DOHH2 (cell line): ENCODE measurements at regions not wholly inside any gene's neighbourhood (a gene's known extent, or its start where the extent isn't known, plus 50 kb on each side); places are given as distances from the start of the nearest gene placed in this dataset.

ENCODE experiments used
- H3F3A ChIP-seq: fragments of 200-600 bp; sonication (generic), shearing (Covaris generic); 2 replicates; pipeline ENCODE4 v1.6.0; 2016; ENCODE audit warnings: antibody characterized with exemption, mild to moderate bottlenecking; ENCODE audit not compliant: control insufficient read depth, insufficient read depth
- H3K27ac ChIP-seq: fragments of 200-600 bp; sonication (generic); 2 replicates; pipeline ENCODE4 v1.5.1; 2014; ENCODE audit warnings: low read depth, mild to moderate bottlenecking, low read length, moderate library complexity
- H3K27me3 ChIP-seq: fragments of 200-600 bp; sonication (generic); 2 replicates; pipeline ENCODE4 v1.6.1; 2014; ENCODE audit warnings: mild to moderate bottlenecking, low read length, mixed read lengths; ENCODE audit not compliant: control insufficient read depth
- H3K36me3 ChIP-seq: fragments of 200-600 bp; sonication (generic); 2 replicates; pipeline ENCODE4 v1.6.1; 2014; ENCODE audit warnings: mild to moderate bottlenecking, low read length, moderate library complexity, mixed read lengths; ENCODE audit not compliant: control insufficient read depth
- H3K4me1 ChIP-seq: fragments of 200-600 bp; sonication (generic); 2 replicates; pipeline ENCODE4 v1.6.1; 2014; ENCODE audit warnings: mild to moderate bottlenecking, low read length, mixed read lengths; ENCODE audit not compliant: control insufficient read depth
- H3K4me2 ChIP-seq: fragments of 200-600 bp; sonication (generic); 2 replicates; pipeline ENCODE4 v1.6.0; 2014; ENCODE audit warnings: mild to moderate bottlenecking, low read length, moderate library complexity
- H3K4me3 ChIP-seq: fragments of 200-600 bp; sonication (generic); 2 replicates; pipeline ENCODE4 v1.5.1; 2014; ENCODE audit warnings: mild to moderate bottlenecking, low read length, mixed read lengths
- H3K79me2 ChIP-seq: fragments of 200-600 bp; sonication (generic); 2 replicates; pipeline ENCODE4 v1.6.1; 2014; ENCODE audit warnings: mild to moderate bottlenecking, low read length, mixed read lengths; ENCODE audit not compliant: control insufficient read depth
- H3K9me2 ChIP-seq: fragments of 200-600 bp; sonication (generic); replicated peaks from 2 replicates; pipeline ENCODE4 v1.6.1; 2014; ENCODE audit warnings: mild to moderate bottlenecking, low read length, mixed read lengths; ENCODE audit not compliant: control insufficient read depth
- H3K9me3 ChIP-seq: fragments of 200-600 bp; sonication (generic); 2 replicates; pipeline ENCODE4 v1.6.1; 2014; ENCODE audit warnings: antibody characterized with exemption, low read length, mixed read lengths; ENCODE audit not compliant: control insufficient read depth, insufficient read depth
- H4K20me1 ChIP-seq: fragments of 200-600 bp; sonication (generic); 2 replicates; pipeline ENCODE4 v1.6.0; 2014; ENCODE audit warnings: low read depth, mild to moderate bottlenecking, antibody characterized with exemption, low read length, moderate library complexity; ENCODE audit not compliant: control insufficient read depth, insufficient read depth
- CTCF ChIP-seq: fragments of 200-600 bp; sonication (generic); IDR thresholded peaks from one replicate; pipeline ENCODE4 v1.5.1; 2014; ENCODE audit warnings: antibody characterized with exemption, mild to moderate bottlenecking, low read depth, low read length; ENCODE audit not compliant: poor library complexity, severe bottlenecking
- EZH2phosphoT487 ChIP-seq: fragments of 200-600 bp; sonication (generic); IDR thresholded peaks from 2 replicates; pipeline ENCODE4 v1.6.1; 2017; ENCODE audit warnings: borderline replicate concordance, mild to moderate bottlenecking, antibody characterized with exemption, low read length, moderate library complexity, mixed read lengths

GRCh38 chr20:41848180-41848579 lies 230.0 kb upstream of the CHD6 start:
- no peaks in the 10 kb centered on the region for H3K9me2 ChIP-seq
- no peaks in the 10 kb centered on the region for H3K4me1 ChIP-seq
- H3K4me3 ChIP-seq = no peak overlapping the region
- no peaks in the 10 kb centered on the region for H4K20me1 ChIP-seq
- H3K4me2 ChIP-seq = no peak overlapping the region
- H3K79me2 ChIP-seq = no peaks in the 10 kb centered on the region
- no peaks in the 10 kb centered on the region for H3K36me3 ChIP-seq
- no peaks in the 10 kb centered on the region for H3F3A ChIP-seq
- no peak overlapping the region for H3K27ac ChIP-seq
- TF ChIP-seq EZH2phosphoT487 (no peak), CTCF (no peak)
- no peaks in the 10 kb centered on the region; the same call in 1 of the 2 replicates for H3K9me3 ChIP-seq
- H3K27me3 ChIP-seq = no peaks in the 10 kb centered on the region

DNA sequence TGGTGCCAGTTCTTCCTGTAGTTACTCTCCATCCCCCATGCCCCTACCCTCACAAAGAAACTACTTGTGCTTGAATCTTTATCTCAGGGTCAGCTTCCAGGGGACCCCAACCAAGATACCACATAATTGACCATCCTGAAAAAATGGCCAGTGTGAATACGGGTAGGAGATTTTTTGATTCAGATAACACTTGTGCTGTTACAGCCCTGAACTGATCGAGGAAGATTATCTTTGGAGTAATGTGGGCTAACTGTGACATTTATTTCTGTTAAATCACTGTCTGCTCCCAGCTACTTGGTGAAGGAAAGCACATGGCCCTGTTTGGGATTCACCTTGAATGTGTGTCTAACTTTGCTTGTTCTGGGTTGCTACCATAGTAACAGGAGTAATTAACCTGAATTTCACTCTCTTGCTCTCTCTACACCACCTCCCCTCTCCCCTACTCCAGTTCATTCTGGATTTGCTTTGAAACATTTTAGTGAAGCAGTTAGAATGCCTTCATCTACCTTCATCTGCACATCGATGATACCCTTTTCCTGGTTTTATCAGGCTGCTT lies 219.6 kb upstream of the CHD6 start:
- Histone ChIP-seq H3K27ac (no peak overlapping the region), H3K9me3 (no peaks in the 10 kb centered on the region), H3F3A (no peaks in the 10 kb centered on the region), H3K9me2 (no peaks in the 10 kb centered on the region), H3K27me3 (peaks cover 5% of the 10 kb centered on the region; the same call in 1 of the 2 replicates), H3K4me2 (no peak overlapping the region), H3K4me1 (no peaks in the 10 kb centered on the region), H4K20me1 (no peaks in the 10 kb centered on the region), H3K36me3 (no peaks in the 10 kb centered on the region), H3K79me2 (no peaks in the 10 kb centered on the region), H3K4me3 (no peak overlapping the region)
- no peak for TF ChIP-seq CTCF
- TF ChIP-seq EZH2phosphoT487 = no peak

GRCh38 chr20:41833739-41834138 lies 215.6 kb upstream of the CHD6 start:
- no peaks in the 10 kb centered on the region for H3K9me2 ChIP-seq
- no peak overlapping the region for H3K4me2 ChIP-seq
- no peaks in the 10 kb centered on the region for H3K36me3 ChIP-seq
- no peaks in the 10 kb centered on the region for H4K20me1 ChIP-seq
- peaks cover 5% of the 10 kb centered on the region; the same call in 1 of the 2 replicates for H3K27me3 ChIP-seq
- H3K79me2 ChIP-seq = no peaks in the 10 kb centered on the region
- no peaks in the 10 kb centered on the region for H3F3A ChIP-seq
- peaks cover 5% of the 10 kb centered on the region; the same call in 1 of the 2 replicates for H3K4me1 ChIP-seq
- no peak overlapping the region for H3K4me3 ChIP-seq
- TF ChIP-seq EZH2phosphoT487 = no peak
- no peak for TF ChIP-seq CTCF
- H3K27ac ChIP-seq = no peak overlapping the region
- H3K9me3 ChIP-seq = no peaks in the 10 kb centered on the region
